Tibial nerve (tissue), 4 donors: ENCODE measurements at regions not wholly inside any gene's neighbourhood (a gene's known extent, or its start where the extent isn't known, plus 50 kb on each side); places are given as distances from the start of the nearest gene placed in this dataset.
"Not testable (repeated sequence)": the region's sequence is repeated elsewhere in the genome, so short reads cannot be mapped to it uniquely, and the experiment has no call there.

ENCODE experiments used
- CTCF ChIP-seq, 5 experiments: fragments of 200-600 bp in 3 of 5; fragments of 450-650 bp in 2 of 5; sonication (generic) in 3 of 5; IDR thresholded peaks; one replicate each; pipeline ENCODE4 v1.5.1; 2016 to 2019; ENCODE audit warnings: antibody characterized with exemption in 5 of 5, mild to moderate bottlenecking in 3 of 5, moderate library complexity in 2 of 5
- EP300 ChIP-seq, 2 donors: sonication (generic); formaldehyde crosslinking; IDR thresholded peaks; one replicate each; pipeline ENCODE4 v1.6.1; 2017; ENCODE audit warnings: antibody characterized with exemption in 2 of 2, mild to moderate bottlenecking in 1 of 2
- POLR2A ChIP-seq, 2 donors: fragments of 450-650 bp; IDR thresholded peaks; one replicate each; pipeline ENCODE4 v1.6.1; 2017; ENCODE audit warnings: antibody characterized with exemption in 2 of 2, mild to moderate bottlenecking in 2 of 2, moderate library complexity in 2 of 2

GRCh38 chr11:49384371-49384770 is 176.0 kb upstream of the FOLH1 start:
- TF ChIP-seq EP300, POLR2A, CTCF (IDR thresholded peaks at IDR 0.05): not testable (repeated sequence)
